ENCODE measurements at regions not wholly inside any gene's neighbourhood (a gene's known extent, or its start where the extent isn't known, plus 50 kb on each side); places are given as distances from the start of the nearest gene placed in this dataset.

GRCh38 chr14:101047326-101047725 lies 143.8 kb upstream of the RTL1 start:
- Mint-ChIP-seq H3K27me3 (ENCODE audit: low read depth in 3 of 3) (peaks cover 2 to 4% (median 2%) of the 10 kb centered on the region in 3 donors), H3K9me3 (peaks cover 0 to 9% (median 0%) of the 10 kb centered on the region in 7 donors), H3K36me3 (no peaks in the 10 kb centered on the region), H3K27ac (no peak overlapping the region), H3K4me3 (no peak overlapping the region), H3K4me1 (no peaks in the 10 kb centered on the region)
- no peaks in the 10 kb centered on the region for H3K4me1 ChIP-seq (ENCODE audit: control insufficient read depth in 1 of 2, insufficient read depth in 2 of 2, low read length in 2 of 2)
- H3K27ac ChIP-seq (ENCODE audit: low read depth in 1 of 2, low read length in 2 of 2): no peak overlapping the region
- WGBS (ENCODE audit: insufficient coverage): 92% methylated on average over 6 of the region's 11 CpGs
- H4K20me1 ChIP-seq (ENCODE audit: insufficient read depth, low read length): no peaks in the 10 kb centered on the region
- DNase-seq: no peak
- no peak overlapping the region for H3K4me2 ChIP-seq (replicated peaks; ENCODE audit: extremely low read depth, low read length, poor library complexity, severe bottlenecking)
- no peak overlapping the region for H2AFZ ChIP-seq (ENCODE audit: insufficient read depth, low read depth, low read length, poor library complexity, severe bottlenecking)
- intact Hi-C loops (cut with micrococcal nuclease): no loop called here
- no peak overlapping the region for H3K4me3 ChIP-seq (replicated peaks in 1 of 3; ENCODE audit: low read depth in 2 of 3, low read length in 3 of 3)
- TF ChIP-seq, protein P1, sequence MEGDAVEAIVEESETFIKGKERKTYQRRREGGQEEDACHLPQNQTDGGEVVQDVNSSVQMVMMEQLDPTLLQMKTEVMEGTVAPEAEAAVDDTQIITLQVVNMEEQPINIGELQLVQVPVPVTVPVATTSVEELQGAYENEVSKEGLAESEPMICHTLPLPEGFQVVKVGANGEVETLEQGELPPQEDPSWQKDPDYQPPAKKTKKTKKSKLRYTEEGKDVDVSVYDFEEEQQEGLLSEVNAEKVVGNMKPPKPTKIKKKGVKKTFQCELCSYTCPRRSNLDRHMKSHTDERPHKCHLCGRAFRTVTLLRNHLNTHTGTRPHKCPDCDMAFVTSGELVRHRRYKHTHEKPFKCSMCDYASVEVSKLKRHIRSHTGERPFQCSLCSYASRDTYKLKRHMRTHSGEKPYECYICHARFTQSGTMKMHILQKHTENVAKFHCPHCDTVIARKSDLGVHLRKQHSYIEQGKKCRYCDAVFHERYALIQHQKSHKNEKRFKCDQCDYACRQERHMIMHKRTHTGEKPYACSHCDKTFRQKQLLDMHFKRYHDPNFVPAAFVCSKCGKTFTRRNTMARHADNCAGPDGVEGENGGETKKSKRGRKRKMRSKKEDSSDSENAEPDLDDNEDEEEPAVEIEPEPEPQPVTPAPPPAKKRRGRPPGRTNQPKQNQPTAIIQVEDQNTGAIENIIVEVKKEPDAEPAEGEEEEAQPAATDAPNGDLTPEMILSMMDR (IDR thresholded peaks at IDR 0.05): no peak
- H3K9me3 ChIP-seq (replicated peaks in 1 of 2; ENCODE audit: control insufficient read depth in 1 of 2, insufficient read depth in 1 of 2, low read length in 2 of 2): peaks cover 0 to 8% of the 10 kb centered on the region in 2 donors
- H3K9ac ChIP-seq (ENCODE audit: insufficient read depth, low read length, poor library complexity, severe bottlenecking): no peak overlapping the region
- no peaks in the 10 kb centered on the region for H3K36me3 ChIP-seq (replicated peaks in 1 of 2; ENCODE audit: control insufficient read depth in 1 of 2, insufficient read depth in 2 of 2, low read length in 2 of 2)
- no peaks in the 10 kb centered on the region for H3K79me2 ChIP-seq (ENCODE audit: insufficient read depth, low read length)
- H3K27me3 ChIP-seq (ENCODE audit: control insufficient read depth in 2 of 2, insufficient read depth in 2 of 2, low read length in 2 of 2): no peaks in the 10 kb centered on the region

GRCh38 chr14:101048766-101049165 lies 145.2 kb upstream of the RTL1 start:
- Mint-ChIP-seq H3K4me3 (no peak overlapping the region), H3K27ac (no peak overlapping the region), H3K9me3 (peaks cover 0 to 12% (median 4%) of the 10 kb centered on the region in 7 donors), H3K27me3 (ENCODE audit: low read depth in 3 of 3) (peaks cover 0 to 2% (median 2%) of the 10 kb centered on the region in 3 donors), H3K4me1 (no peaks in the 10 kb centered on the region), H3K36me3 (no peaks in the 10 kb centered on the region)
- Histone ChIP-seq H3K9ac (ENCODE audit: insufficient read depth, low read length, poor library complexity, severe bottlenecking) (no peak overlapping the region), H2AFZ (ENCODE audit: insufficient read depth, low read depth, low read length, poor library complexity, severe bottlenecking) (no peak overlapping the region), H3K4me2 (replicated peaks; ENCODE audit: extremely low read depth, low read length, poor library complexity, severe bottlenecking) (no peak overlapping the region), H3K4me1 (ENCODE audit: control insufficient read depth in 1 of 2, insufficient read depth in 2 of 2, low read length in 2 of 2) (no peaks in the 10 kb centered on the region), H3K9me3 (replicated peaks in 1 of 2; ENCODE audit: control insufficient read depth in 1 of 2, insufficient read depth in 1 of 2, low read length in 2 of 2) (peaks cover 0 to 8% of the 10 kb centered on the region in 2 donors), H4K20me1 (ENCODE audit: insufficient read depth, low read length) (no peaks in the 10 kb centered on the region), H3K79me2 (ENCODE audit: insufficient read depth, low read length) (no peaks in the 10 kb centered on the region), H3K27me3 (ENCODE audit: control insufficient read depth in 2 of 2, insufficient read depth in 2 of 2, low read length in 2 of 2) (no peaks in the 10 kb centered on the region), H3K36me3 (replicated peaks in 1 of 2; ENCODE audit: control insufficient read depth in 1 of 2, insufficient read depth in 2 of 2, low read length in 2 of 2) (no peaks in the 10 kb centered on the region), H3K27ac (ENCODE audit: low read depth in 1 of 2, low read length in 2 of 2) (no peak overlapping the region), H3K4me3 (replicated peaks in 1 of 3; ENCODE audit: low read depth in 2 of 3, low read length in 3 of 3) (no peak overlapping the region)
- 94% methylated on average over 14 of the region's 14 CpGs for WGBS (ENCODE audit: insufficient coverage)
- intact Hi-C loops (cut with micrococcal nuclease): no loop called here
- TF ChIP-seq, protein P1 (IDR thresholded peaks at IDR 0.05): no peak
- DNase-seq: no peak

Measured in CD14-positive monocyte (primary cell).